ENCODE measurements at regions not wholly inside any gene's neighbourhood (a gene's known extent, or its start where the extent isn't known, plus 50 kb on each side); places are given as distances from the start of the nearest gene placed in this dataset.

DNA sequence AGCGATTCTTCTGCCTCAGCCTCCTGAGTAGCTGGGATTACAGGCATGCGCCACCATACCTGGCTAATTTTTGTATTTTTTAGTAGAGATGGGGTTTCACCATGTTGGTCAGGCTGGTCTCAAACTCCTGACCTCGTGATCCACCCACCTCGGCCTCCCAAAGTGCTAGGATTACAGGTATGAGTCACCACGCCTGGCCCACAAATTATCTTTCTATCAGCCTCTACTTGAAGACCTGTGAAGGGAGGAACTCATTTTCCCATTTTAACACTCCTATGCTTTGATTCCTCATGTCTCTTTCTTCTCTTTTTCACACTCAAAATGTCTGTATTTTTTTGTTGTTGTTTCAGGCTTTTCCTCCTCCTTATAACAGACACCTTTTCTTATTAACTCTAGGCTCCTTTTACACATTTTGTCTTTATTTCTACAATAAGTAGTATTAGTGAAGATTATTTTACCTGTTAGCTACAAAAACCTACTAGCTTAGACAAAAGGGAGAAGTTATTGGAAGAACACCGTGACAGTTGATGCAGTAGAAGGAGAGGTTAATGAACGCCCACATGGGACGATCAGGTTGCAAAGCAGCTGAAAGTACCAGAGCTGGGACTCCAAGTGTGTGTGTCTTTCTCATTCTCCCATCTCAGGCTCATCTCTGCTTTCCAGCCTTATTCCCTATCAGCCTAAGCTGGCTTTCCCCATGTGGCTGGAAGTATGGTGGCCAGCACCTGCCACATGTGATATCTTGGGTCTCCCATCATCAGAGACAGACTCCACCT lies 97.6 kb upstream of the AGAP1 start:
- TF ChIP-seq POLR2A (IDR thresholded peaks at IDR 0.05) = no peak
- TF ChIP-seq, protein P1, sequence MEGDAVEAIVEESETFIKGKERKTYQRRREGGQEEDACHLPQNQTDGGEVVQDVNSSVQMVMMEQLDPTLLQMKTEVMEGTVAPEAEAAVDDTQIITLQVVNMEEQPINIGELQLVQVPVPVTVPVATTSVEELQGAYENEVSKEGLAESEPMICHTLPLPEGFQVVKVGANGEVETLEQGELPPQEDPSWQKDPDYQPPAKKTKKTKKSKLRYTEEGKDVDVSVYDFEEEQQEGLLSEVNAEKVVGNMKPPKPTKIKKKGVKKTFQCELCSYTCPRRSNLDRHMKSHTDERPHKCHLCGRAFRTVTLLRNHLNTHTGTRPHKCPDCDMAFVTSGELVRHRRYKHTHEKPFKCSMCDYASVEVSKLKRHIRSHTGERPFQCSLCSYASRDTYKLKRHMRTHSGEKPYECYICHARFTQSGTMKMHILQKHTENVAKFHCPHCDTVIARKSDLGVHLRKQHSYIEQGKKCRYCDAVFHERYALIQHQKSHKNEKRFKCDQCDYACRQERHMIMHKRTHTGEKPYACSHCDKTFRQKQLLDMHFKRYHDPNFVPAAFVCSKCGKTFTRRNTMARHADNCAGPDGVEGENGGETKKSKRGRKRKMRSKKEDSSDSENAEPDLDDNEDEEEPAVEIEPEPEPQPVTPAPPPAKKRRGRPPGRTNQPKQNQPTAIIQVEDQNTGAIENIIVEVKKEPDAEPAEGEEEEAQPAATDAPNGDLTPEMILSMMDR (IDR thresholded peaks at IDR 0.05) = no peak
